Upper lobe of right lung (tissue), 1 donor: ENCODE measurements at regions not wholly inside any gene's neighbourhood (a gene's known extent, or its start where the extent isn't known, plus 50 kb on each side); places are given as distances from the start of the nearest gene placed in this dataset.

ENCODE experiments used
- ATAC-seq: fragments of 200-7000 bp; cut with Tn5 transposase; one replicate; pipeline ENCODE4 v1.9.1; 2020; ENCODE audit warnings: mild to moderate bottlenecking, moderate library complexity
- DNase-seq: peaks from one replicate; pipeline ENCODE4 v3.0.0-alpha.2; 2020
- H3K27ac ChIP-seq: fragments of 200-600 bp; one replicate; pipeline ENCODE4 v1.8.0; 2022
- H3K27me3 ChIP-seq: fragments of 200-600 bp; one replicate; pipeline ENCODE4 v1.8.0; 2022; ENCODE audit warnings: mild to moderate bottlenecking
- H3K36me3 ChIP-seq: fragments of 200-600 bp; one replicate; pipeline ENCODE4 v1.8.0; 2022
- H3K4me1 ChIP-seq: fragments of 200-600 bp; one replicate; pipeline ENCODE4 v1.8.0; 2022
- H3K4me3 ChIP-seq: fragments of 200-600 bp; one replicate; pipeline ENCODE4 v1.8.0; 2022; ENCODE audit warnings: mild to moderate bottlenecking
- H3K9me3 ChIP-seq: fragments of 200-600 bp; one replicate; pipeline ENCODE4 v1.8.0; 2022
- CTCF ChIP-seq: fragments of 200-600 bp; IDR thresholded peaks from one replicate; pipeline ENCODE4 v1.8.0; 2022; ENCODE audit warnings: antibody characterized with exemption
- intact Hi-C: fragments of 100-400 bp; cut with DNase I; formaldehyde crosslinking; loops from one replicate; pipeline ENCODE4 v1.11.0; 2022
- donor health status: DM: no; HTN: yes; CAD: no; lungs with severe emphysema.

- Histone ChIP-seq H3K27me3 (no peaks in the 10 kb centered on the region), H3K36me3 (no peaks in the 10 kb centered on the region), H3K4me1 (no peaks in the 10 kb centered on the region), H3K9me3 (no peaks in the 10 kb centered on the region), H3K4me3 (no peak overlapping the region), H3K27ac (no peak overlapping the region)
- no peak for TF ChIP-seq CTCF
- ATAC-seq (no peak), DNase-seq (no peak)
- intact Hi-C loops, result no loop called here
Measured at GRCh38 chr11:115561116-115561515, 56.9 kb upstream of the CADM1 start.

GRCh38 chr11:115558635-115559034, 54.4 kb upstream of the CADM1 start:
- no peak for DNase-seq
- H3K27ac ChIP-seq, result no peak overlapping the region
- TF ChIP-seq CTCF, result no peak
- no peaks in the 10 kb centered on the region for H3K36me3 ChIP-seq
- no peaks in the 10 kb centered on the region for H3K27me3 ChIP-seq
- no peaks in the 10 kb centered on the region for H3K4me1 ChIP-seq
- H3K4me3 ChIP-seq, result no peak overlapping the region
- intact Hi-C loops, result no loop called here
- ATAC-seq, result no peak
- no peaks in the 10 kb centered on the region for H3K9me3 ChIP-seq

- no peak for DNase-seq
- Histone ChIP-seq H3K9me3 (no peaks in the 10 kb centered on the region), H3K27ac (no peak overlapping the region), H3K27me3 (no peaks in the 10 kb centered on the region), H3K4me3 (no peak overlapping the region), H3K4me1 (no peaks in the 10 kb centered on the region), H3K36me3 (no peaks in the 10 kb centered on the region)
- no peak for TF ChIP-seq CTCF
- ATAC-seq, result no peak
- intact Hi-C loops, result no loop called here
Measured at GRCh38 chr11:115557681-115558080, 53.5 kb upstream of the CADM1 start.

GRCh38 chr11:115556984-115557383, 52.8 kb upstream of the CADM1 start:
- no peak overlapping the region for H3K27ac ChIP-seq
- H3K36me3 ChIP-seq, result no peaks in the 10 kb centered on the region
- H3K4me1 ChIP-seq, result no peaks in the 10 kb centered on the region
- intact Hi-C loops, result no loop called here
- no peak overlapping the region for H3K4me3 ChIP-seq
- no peaks in the 10 kb centered on the region for H3K9me3 ChIP-seq
- H3K27me3 ChIP-seq, result no peaks in the 10 kb centered on the region
- ATAC-seq (no peak), DNase-seq (no peak)
- TF ChIP-seq CTCF, result no peak

GRCh38 chr11:115555336-115556090, 51.3 kb upstream of the CADM1 start:
- no peak for ATAC-seq
- Histone ChIP-seq H3K4me3 (no peak overlapping the region), H3K36me3 (no peaks in the 10 kb centered on the region), H3K4me1 (no peaks in the 10 kb centered on the region), H3K27me3 (no peaks in the 10 kb centered on the region), H3K9me3 (no peaks in the 10 kb centered on the region), H3K27ac (no peak overlapping the region)
- no peak for DNase-seq
- TF ChIP-seq CTCF, result no peak
- intact Hi-C loops, result no loop called here
